Fibroblast of mammary gland (primary cell): ENCODE measurements at regions not wholly inside any gene's neighbourhood (a gene's known extent, or its start where the extent isn't known, plus 50 kb on each side); places are given as distances from the start of the nearest gene placed in this dataset.

Experiments
- DNase-seq: peaks from one replicate; pipeline ENCODE4 v3.0.0-alpha.2; 2010; ENCODE audit warnings: low read depth
- H3K4me3 ChIP-seq: 2 replicates; pipeline ENCODE4 v1.5.1; 2011; ENCODE audit warnings: low read depth, mild to moderate bottlenecking, low read length, moderate library complexity; ENCODE audit not compliant: control insufficient read depth
- CTCF ChIP-seq: conservative IDR thresholded peaks from 2 replicates; pipeline ENCODE4 v1.5.1; 2011; ENCODE audit warnings: low read depth, low read length, inconsistent platforms; ENCODE audit not compliant: control insufficient read depth, insufficient read depth

GRCh38 chr2:106030287-106031268 lies 163.5 kb downstream of the UXS1 start:
- TF ChIP-seq CTCF = no peak
- DNase-seq = peak; percentile 93

DNA sequence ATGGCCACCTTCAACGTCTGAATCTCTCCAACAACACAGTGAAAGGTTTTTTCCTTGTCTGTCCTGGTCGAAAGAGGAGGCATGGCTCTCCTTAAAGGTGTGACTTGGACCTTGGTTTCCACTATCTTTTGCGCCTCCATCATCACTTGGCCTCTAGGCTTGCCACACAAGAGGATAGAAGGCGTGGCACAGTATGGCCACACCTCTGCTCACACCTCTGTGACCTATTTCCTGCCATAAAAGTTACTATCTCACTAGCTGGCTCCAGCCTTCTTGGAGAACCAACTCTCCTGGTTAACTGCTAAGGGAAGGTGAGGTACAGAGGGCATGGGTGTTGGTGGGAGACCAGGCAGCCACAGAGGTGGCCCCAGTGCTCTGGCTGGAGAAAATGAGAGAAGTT lies 165.9 kb downstream of the UXS1 start:
- no peak for DNase-seq
- TF ChIP-seq CTCF = no peak
- no peak overlapping the region for H3K4me3 ChIP-seq

More at GRCh38 chr2:106030287-106031268, 163.5 kb downstream of the UXS1 start:
- H3K4me3 ChIP-seq = no peak overlapping the region

DNA sequence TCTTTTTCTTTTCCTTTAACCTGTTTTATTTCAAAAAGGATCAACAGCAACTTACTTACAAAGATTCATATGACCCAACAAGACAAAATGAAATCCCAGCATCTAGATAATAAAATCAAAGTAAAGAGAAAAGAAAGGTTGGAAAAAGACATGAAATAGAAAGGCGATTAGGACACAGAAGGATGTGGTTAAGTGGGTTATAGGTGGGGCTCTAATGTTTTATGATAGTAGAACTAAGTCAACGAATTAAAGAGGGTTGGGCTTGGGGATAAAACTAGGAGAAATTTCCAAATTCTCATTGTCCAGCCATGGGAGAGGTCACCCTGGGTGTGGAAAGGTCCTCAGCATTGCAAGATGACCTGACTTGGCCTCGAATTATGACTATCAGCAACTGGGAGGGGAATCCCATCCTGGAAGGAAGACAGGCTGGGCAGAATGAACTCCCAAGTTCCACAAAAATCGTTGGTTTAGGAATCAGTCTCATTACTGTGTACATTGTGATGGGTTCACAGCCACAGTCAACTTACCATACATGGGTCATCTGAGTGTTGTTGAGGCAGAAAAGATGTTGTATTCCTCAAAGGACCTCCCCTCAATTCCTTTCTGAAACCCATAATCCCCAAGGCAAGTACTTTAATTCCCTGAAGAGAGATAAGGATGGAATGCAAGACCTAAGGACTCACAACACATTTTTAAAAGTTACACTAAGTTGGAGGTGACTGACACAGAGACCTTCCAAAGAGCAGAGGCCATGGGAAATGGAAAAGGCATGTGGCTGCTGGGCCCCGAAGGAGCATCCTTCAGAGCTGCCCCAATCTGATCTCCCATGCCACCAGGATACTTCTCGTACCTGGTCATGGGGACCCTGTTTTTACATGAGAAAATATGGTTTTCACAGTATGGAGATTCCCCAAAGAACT lies 167.6 kb downstream of the UXS1 start:
- no peak for DNase-seq
- no peak overlapping the region for H3K4me3 ChIP-seq
- TF ChIP-seq CTCF = no peak

- no peak for DNase-seq
- H3K4me3 ChIP-seq = no peak overlapping the region
- no peak for TF ChIP-seq CTCF
Observed at GRCh38 chr2:106025796-106026195, 168.3 kb downstream of the UXS1 start.

GRCh38 chr2:106021662-106022028 lies 172.5 kb downstream of the UXS1 start:
- no peak for TF ChIP-seq CTCF
- no peak overlapping the region for H3K4me3 ChIP-seq
- DNase-seq = no peak

GRCh38 chr2:106020821-106021661 lies 173.1 kb downstream of the UXS1 start:
- H3K4me3 ChIP-seq = no peak overlapping the region
- no peak for TF ChIP-seq CTCF
- DNase-seq = no peak
